Panc1 (cell line): ENCODE measurements at regions not wholly inside any gene's neighbourhood (a gene's known extent, or its start where the extent isn't known, plus 50 kb on each side); places are given as distances from the start of the nearest gene placed in this dataset.
"Not testable (repeated sequence)": the region's sequence is repeated elsewhere in the genome, so short reads cannot be mapped to it uniquely, and the experiment has no call there.

Source experiments
- ATAC-seq: fragments of 200-7000 bp; cut with Tn5 transposase; 2 replicates; pipeline ENCODE4 v1.9.1; 2020; ENCODE audit warnings: mild to moderate bottlenecking, moderate library complexity
- BruUV-seq: library from RNA; stranded (reverse); fragments of 400-500 nt; replicated peaks from 2 replicates; lab custom pipeline; 2021; lab: Mats Ljungman, UMichigan
- CTCF ChIA-PET: fragments of 300-600 bp; sonication (Branson Sonifier 250); formaldehyde crosslinking; loops from one replicate; lab custom pipeline; 2022; ENCODE audit warnings: antibody characterized with exemption; lab: Charles Lee
- POLR2A ChIA-PET: fragments of 300-600 bp; sonication (Branson Sonifier 250); formaldehyde crosslinking; loops from one replicate; lab custom pipeline; 2022; ENCODE audit warnings: antibody characterized with exemption; lab: Charles Lee
- DNase-seq: peaks from one replicate; pipeline ENCODE4 v3.0.0-alpha.2; 2010; ENCODE audit warnings: low read depth, low spot score
- H3K27ac ChIP-seq: 2 replicates; pipeline ENCODE4 v1.5.1; 2011; ENCODE audit warnings: mild to moderate bottlenecking, low read length, inconsistent platforms
- H3K27me3 ChIP-seq: fragments of 200-500 bp; sonication (Bioruptor generic); 2 replicates; pipeline ENCODE4 v1.6.0; 2014; ENCODE audit warnings: low read length, inconsistent platforms; ENCODE audit not compliant: control insufficient read depth, insufficient read depth
- H3K36me3 ChIP-seq: fragments of 200-500 bp; sonication (Bioruptor generic); 2 replicates; pipeline ENCODE4 v1.5.1; 2014; ENCODE audit warnings: inconsistent platforms, mild to moderate bottlenecking, low read length, moderate library complexity; ENCODE audit not compliant: control insufficient read depth, insufficient read depth
- H3K4me1 ChIP-seq: 2 replicates; pipeline ENCODE4 v1.5.1; 2011; ENCODE audit warnings: inconsistent platforms, mild to moderate bottlenecking, low read length, moderate library complexity; ENCODE audit not compliant: control insufficient read depth, insufficient read depth
- H3K4me3 ChIP-seq, 2 experiments: 2 replicates each; pipeline ENCODE4 v1.5.1; 2011 to 2012; ENCODE audit warnings: low read depth in 2 of 2, low read length in 2 of 2, mild to moderate bottlenecking in 2 of 2, inconsistent platforms in 1 of 2, moderate library complexity in 1 of 2
- H3K9me3 ChIP-seq: fragments of 200-500 bp; sonication (Bioruptor generic); 2 replicates; pipeline ENCODE4 v1.5.1; 2014; ENCODE audit warnings: low read depth, mild to moderate bottlenecking, inconsistent platforms, low read length, moderate library complexity; ENCODE audit not compliant: control insufficient read depth, insufficient read depth
- CTCF ChIP-seq: fragments of 450-650 bp; IDR thresholded peaks from 2 replicates; pipeline ENCODE4 v1.5.1; 2017; ENCODE audit warnings: mild to moderate bottlenecking
- POLR2AphosphoS5 ChIP-seq: IDR thresholded peaks from 2 replicates; pipeline ENCODE4 v1.6.1; 2012; ENCODE audit warnings: mild to moderate bottlenecking, low read depth, low read length, moderate library complexity
- REST ChIP-seq, 2 experiments: IDR thresholded peaks; 2 replicates each; pipeline ENCODE4 v1.6.1; 2011 to 2012; ENCODE audit warnings: low read depth in 2 of 2, control low read depth in 1 of 2, low read length in 1 of 2, mild to moderate bottlenecking in 1 of 2, moderate library complexity in 1 of 2; ENCODE audit not compliant: insufficient read depth in 1 of 2
- SIN3A ChIP-seq: IDR thresholded peaks from 2 replicates; pipeline ENCODE4 v1.6.1; 2012; ENCODE audit warnings: low read depth, mild to moderate bottlenecking, low read length, moderate library complexity, borderline replicate concordance; ENCODE audit not compliant: insufficient read depth
- TCF7L2 ChIP-seq: IDR thresholded peaks from 2 replicates; pipeline ENCODE4 v1.6.1; 2011; ENCODE audit warnings: mild to moderate bottlenecking, low read depth, low read length, inconsistent platforms
- in situ Hi-C: cut with HindIII; loops from 2 replicates; pipeline ENCODE4 v1.10.0; 2016; ENCODE audit warnings: low sequenced_read_pairs, low pct_unique_long_range_greater_than_20kb
- intact Hi-C: fragments of 100-400 bp; cut with micrococcal nuclease; formaldehyde crosslinking; loops from one replicate; pipeline ENCODE4 v1.10.0; 2022; ENCODE audit not compliant: unreplicated experiment

GRCh38 chr1:76730027-76730426, 137.3 kb upstream of the ST6GALNAC5 start:
- no peak overlapping the region for H3K4me3 ChIP-seq
- intact Hi-C loops (no loop called here), in situ Hi-C loops (no loop called here)
- H3K27me3 ChIP-seq, result no peaks in the 10 kb centered on the region
- no TSS peak for BruUV-seq
- DNase-seq (no peak), ATAC-seq (no peak)
- TF ChIP-seq TCF7L2 (no peak), SIN3A (no peak), REST (IDR thresholded peaks at IDR 0.05; ENCODE audit: insufficient read depth in 1 of 2, low read depth in 2 of 2, low read length in 1 of 2) (no peak), CTCF (no peak), POLR2AphosphoS5 (no peak)
- H3K36me3 ChIP-seq, result no peaks in the 10 kb centered on the region
- H3K9me3 ChIP-seq, result no peaks in the 10 kb centered on the region
- ChIA-PET POLR2A (no interaction called here), CTCF (no interaction called here)
- no peaks in the 10 kb centered on the region for H3K4me1 ChIP-seq
- no peak overlapping the region for H3K27ac ChIP-seq

- BruUV-seq, in situ Hi-C loops, H3K27me3 ChIP-seq, H3K4me3 ChIP-seq, H3K9me3 ChIP-seq, CTCF ChIA-PET, H3K4me1 ChIP-seq, intact Hi-C loops, ATAC-seq, H3K36me3 ChIP-seq, H3K27ac ChIP-seq, POLR2A ChIA-PET, DNase-seq: not testable (repeated sequence)
Observed at GRCh38 chr1:76738355-76738754, 128.9 kb upstream of the ST6GALNAC5 start.

GRCh38 chr1:76740956-76741355, 126.3 kb upstream of the ST6GALNAC5 start:
- H3K4me3 ChIP-seq, H3K27ac ChIP-seq, H3K36me3 ChIP-seq, H3K4me1 ChIP-seq, H3K27me3 ChIP-seq, in situ Hi-C loops, ATAC-seq, intact Hi-C loops, POLR2A ChIA-PET, BruUV-seq, DNase-seq, CTCF ChIA-PET, H3K9me3 ChIP-seq: not testable (repeated sequence)
